K562 (cell line): ENCODE measurements at regions not wholly inside any gene's neighbourhood (a gene's known extent, or its start where the extent isn't known, plus 50 kb on each side); places are given as distances from the start of the nearest gene placed in this dataset.

Experiments
- ARHGAP35 ChIP-seq: fragments of 450-650 bp; IDR thresholded peaks from 2 replicates; pipeline ENCODE4 v1.6.1; 2018; ENCODE audit not compliant: partially characterized antibody
- CBFB ChIP-seq: sonication (generic); formaldehyde crosslinking; IDR thresholded peaks from 2 replicates; pipeline ENCODE4 v1.4.0; 2020; ENCODE audit warnings: mild to moderate bottlenecking, missing genetic modification reagents
- CEBPB ChIP-seq: fragments of 450-650 bp; IDR thresholded peaks from 2 replicates; pipeline ENCODE4 v1.6.1; 2016; ENCODE audit warnings: missing genetic modification characterization, missing compliant biosample characterization
- CREB1 ChIP-seq, 2 experiments: sonication (generic) in 1 of 2; formaldehyde crosslinking in 1 of 2; IDR thresholded peaks; 2 replicates each; pipeline versions ENCODE4 v1.6.1 to v1.8.0; 2012 to 2022; ENCODE audit warnings: inconsistent platforms in 1 of 2, mild to moderate bottlenecking in 1 of 2, missing genetic modification reagents in 1 of 2, moderate library complexity in 1 of 2
- DPF2 ChIP-seq: fragments of 450-650 bp; IDR thresholded peaks from 2 replicates; pipeline ENCODE4 v1.6.1; 2016
- HNRNPLL ChIP-seq: fragments of 200-400 bp; formaldehyde crosslinking; IDR thresholded peaks from 2 replicates; pipeline ENCODE4 v1.6.1; 2017; ENCODE audit warnings: low read length, low read depth, mild to moderate bottlenecking; ENCODE audit not compliant: poor library complexity, severe bottlenecking
- LEF1 ChIP-seq: fragments of 450-650 bp; IDR thresholded peaks from 2 replicates; pipeline ENCODE4 v1.6.1; 2016; ENCODE audit warnings: mild to moderate bottlenecking
- MYNN ChIP-seq, 2 experiments: sonication (generic); formaldehyde crosslinking in 1 of 2; IDR thresholded peaks; 2 replicates each; pipeline versions ENCODE4 v1.5.0 to v1.6.1; 2016 to 2020; ENCODE audit warnings: antibody characterized with exemption in 1 of 2, missing genetic modification reagents in 1 of 2
- ZNF134 ChIP-seq: fragments of 250-450 bp; sonication (Bioruptor Pico); conservative IDR thresholded peaks from 2 replicates; pipeline ENCODE4 v1.4.0; 2020
- ZNF24 ChIP-seq: fragments of 450-650 bp; IDR thresholded peaks from 2 replicates; pipeline ENCODE4 v1.6.1; 2016
- TF ChIP-seq, protein P1 (sequence below): sonication (generic); formaldehyde crosslinking; IDR thresholded peaks from 2 replicates; pipeline ENCODE4 v1.8.1; 2023; ENCODE audit warnings: mild to moderate bottlenecking, missing genetic modification reagents
- TF ChIP-seq, protein P2 (sequence below): sonication (generic); formaldehyde crosslinking; IDR thresholded peaks from 2 replicates; pipeline ENCODE4 v1.4.0; 2020; ENCODE audit warnings: mild to moderate bottlenecking, missing genetic modification reagents
- TF ChIP-seq, protein P3 (sequence below): fragments of 200-800 bp; sonication (Bioruptor generic); IDR thresholded peaks from 2 replicates; pipeline ENCODE4 v1.6.1; 2017; ENCODE audit warnings: missing genetic modification characterization, missing compliant biosample characterization
- TF ChIP-seq, protein P4 (sequence below): fragments of 250-450 bp; sonication (Bioruptor Pico); IDR thresholded peaks from 2 replicates; pipeline ENCODE4 v1.4.0; 2020

DNA sequence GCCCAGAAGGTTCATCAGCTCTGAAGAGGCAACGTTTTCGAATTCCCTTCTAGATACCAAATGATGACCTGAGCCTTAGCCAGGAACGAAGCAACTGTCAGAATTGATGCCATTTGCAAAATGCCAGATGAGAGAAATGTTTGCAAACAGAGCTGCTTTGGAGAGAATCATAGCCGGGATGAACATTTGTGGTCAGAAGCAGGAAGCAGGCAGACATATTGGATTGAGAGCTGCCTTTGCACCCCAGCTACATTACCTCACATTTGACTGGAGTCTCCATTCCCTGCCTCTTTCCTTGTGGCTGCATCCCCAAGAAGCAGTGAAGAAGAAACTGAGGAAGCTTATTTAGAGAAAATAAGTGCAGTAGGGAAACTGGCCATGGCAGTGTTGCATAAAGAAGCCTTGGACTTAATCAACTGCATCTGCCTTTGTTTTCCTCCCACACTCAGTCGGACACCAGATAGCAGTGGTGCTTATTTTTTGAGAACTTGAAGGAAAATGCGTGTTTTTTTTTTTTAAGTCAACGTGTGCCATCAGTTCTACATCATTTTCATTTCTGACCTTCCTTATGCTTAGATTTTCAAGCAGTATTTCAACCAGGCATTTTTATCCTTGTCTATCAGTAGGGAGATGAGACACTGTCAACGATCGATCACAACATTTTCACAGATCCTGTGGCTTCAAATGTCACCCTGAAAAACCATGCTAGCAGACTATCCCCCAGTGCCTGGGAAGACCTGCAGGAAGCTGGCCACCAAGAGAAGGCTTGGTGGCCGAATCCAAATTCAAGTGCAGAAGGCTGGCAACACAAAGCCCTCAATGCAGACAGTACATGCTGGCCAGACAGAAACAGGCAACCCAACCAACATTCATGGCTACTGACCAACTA lies 541.2 kb upstream of the JARID2 start (continued):
- TF ChIP-seq, protein P1, sequence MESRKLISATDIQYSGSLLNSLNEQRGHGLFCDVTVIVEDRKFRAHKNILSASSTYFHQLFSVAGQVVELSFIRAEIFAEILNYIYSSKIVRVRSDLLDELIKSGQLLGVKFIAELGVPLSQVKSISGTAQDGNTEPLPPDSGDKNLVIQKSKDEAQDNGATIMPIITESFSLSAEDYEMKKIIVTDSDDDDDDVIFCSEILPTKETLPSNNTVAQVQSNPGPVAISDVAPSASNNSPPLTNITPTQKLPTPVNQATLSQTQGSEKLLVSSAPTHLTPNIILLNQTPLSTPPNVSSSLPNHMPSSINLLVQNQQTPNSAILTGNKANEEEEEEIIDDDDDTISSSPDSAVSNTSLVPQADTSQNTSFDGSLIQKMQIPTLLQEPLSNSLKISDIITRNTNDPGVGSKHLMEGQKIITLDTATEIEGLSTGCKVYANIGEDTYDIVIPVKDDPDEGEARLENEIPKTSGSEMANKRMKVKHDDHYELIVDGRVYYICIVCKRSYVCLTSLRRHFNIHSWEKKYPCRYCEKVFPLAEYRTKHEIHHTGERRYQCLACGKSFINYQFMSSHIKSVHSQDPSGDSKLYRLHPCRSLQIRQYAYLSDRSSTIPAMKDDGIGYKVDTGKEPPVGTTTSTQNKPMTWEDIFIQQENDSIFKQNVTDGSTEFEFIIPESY (CRISPR knock-in tag) = no peak
- TF ChIP-seq, protein P2, sequence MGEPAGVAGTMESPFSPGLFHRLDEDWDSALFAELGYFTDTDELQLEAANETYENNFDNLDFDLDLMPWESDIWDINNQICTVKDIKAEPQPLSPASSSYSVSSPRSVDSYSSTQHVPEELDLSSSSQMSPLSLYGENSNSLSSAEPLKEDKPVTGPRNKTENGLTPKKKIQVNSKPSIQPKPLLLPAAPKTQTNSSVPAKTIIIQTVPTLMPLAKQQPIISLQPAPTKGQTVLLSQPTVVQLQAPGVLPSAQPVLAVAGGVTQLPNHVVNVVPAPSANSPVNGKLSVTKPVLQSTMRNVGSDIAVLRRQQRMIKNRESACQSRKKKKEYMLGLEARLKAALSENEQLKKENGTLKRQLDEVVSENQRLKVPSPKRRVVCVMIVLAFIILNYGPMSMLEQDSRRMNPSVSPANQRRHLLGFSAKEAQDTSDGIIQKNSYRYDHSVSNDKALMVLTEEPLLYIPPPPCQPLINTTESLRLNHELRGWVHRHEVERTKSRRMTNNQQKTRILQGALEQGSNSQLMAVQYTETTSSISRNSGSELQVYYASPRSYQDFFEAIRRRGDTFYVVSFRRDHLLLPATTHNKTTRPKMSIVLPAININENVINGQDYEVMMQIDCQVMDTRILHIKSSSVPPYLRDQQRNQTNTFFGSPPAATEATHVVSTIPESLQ (CRISPR knock-in tag) = no peak
- TF ChIP-seq CREB1 (IDR thresholded peaks at IDR 0.05) = no peak
- no peak for TF ChIP-seq CREB1 (CRISPR knock-in tag; IDR thresholded peaks at IDR 0.05)
- TF ChIP-seq, protein P3, sequence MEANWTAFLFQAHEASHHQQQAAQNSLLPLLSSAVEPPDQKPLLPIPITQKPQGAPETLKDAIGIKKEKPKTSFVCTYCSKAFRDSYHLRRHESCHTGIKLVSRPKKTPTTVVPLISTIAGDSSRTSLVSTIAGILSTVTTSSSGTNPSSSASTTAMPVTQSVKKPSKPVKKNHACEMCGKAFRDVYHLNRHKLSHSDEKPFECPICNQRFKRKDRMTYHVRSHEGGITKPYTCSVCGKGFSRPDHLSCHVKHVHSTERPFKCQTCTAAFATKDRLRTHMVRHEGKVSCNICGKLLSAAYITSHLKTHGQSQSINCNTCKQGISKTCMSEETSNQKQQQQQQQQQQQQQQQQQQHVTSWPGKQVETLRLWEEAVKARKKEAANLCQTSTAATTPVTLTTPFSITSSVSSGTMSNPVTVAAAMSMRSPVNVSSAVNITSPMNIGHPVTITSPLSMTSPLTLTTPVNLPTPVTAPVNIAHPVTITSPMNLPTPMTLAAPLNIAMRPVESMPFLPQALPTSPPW (CRISPR knock-in tag) = no peak
- TF ChIP-seq ARHGAP35 = no peak
- TF ChIP-seq CEBPB (tag) = no peak; the same call in 1 of the 2 replicates
- TF ChIP-seq MYNN (IDR thresholded peaks at IDR 0.05) = no peak
- TF ChIP-seq MYNN (CRISPR knock-in tag; IDR thresholded peaks at IDR 0.05) = no peak
- TF ChIP-seq LEF1 = peak; percentile 43; the same call in 1 of the 2 replicates
- TF ChIP-seq ZNF24 = no peak
- TF ChIP-seq, protein P4, sequence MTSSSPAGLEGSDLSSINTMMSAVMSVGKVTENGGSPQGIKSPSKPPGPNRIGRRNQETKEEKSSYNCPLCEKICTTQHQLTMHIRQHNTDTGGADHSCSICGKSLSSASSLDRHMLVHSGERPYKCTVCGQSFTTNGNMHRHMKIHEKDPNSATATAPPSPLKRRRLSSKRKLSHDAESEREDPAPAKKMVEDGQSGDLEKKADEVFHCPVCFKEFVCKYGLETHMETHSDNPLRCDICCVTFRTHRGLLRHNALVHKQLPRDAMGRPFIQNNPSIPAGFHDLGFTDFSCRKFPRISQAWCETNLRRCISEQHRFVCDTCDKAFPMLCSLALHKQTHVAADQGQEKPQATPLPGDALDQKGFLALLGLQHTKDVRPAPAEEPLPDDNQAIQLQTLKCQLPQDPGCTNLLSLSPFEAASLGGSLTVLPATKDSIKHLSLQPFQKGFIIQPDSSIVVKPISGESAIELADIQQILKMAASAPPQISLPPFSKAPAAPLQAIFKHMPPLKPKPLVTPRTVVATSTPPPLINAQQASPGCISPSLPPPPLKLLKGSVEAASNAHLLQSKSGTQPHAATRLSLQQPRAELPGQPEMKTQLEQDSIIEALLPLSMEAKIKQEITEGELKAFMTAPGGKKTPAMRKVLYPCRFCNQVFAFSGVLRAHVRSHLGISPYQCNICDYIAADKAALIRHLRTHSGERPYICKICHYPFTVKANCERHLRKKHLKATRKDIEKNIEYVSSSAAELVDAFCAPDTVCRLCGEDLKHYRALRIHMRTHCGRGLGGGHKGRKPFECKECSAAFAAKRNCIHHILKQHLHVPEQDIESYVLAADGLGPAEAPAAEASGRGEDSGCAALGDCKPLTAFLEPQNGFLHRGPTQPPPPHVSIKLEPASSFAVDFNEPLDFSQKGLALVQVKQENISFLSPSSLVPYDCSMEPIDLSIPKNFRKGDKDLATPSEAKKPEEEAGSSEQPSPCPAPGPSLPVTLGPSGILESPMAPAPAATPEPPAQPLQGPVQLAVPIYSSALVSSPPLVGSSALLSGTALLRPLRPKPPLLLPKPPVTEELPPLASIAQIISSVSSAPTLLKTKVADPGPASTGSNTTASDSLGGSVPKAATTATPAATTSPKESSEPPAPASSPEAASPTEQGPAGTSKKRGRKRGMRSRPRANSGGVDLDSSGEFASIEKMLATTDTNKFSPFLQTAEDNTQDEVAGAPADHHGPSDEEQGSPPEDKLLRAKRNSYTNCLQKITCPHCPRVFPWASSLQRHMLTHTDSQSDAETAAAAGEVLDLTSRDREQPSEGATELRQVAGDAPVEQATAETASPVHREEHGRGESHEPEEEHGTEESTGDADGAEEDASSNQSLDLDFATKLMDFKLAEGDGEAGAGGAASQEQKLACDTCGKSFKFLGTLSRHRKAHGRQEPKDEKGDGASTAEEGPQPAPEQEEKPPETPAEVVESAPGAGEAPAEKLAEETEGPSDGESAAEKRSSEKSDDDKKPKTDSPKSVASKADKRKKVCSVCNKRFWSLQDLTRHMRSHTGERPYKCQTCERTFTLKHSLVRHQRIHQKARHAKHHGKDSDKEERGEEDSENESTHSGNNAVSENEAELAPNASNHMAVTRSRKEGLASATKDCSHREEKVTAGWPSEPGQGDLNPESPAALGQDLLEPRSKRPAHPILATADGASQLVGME = 0 out of 2 replicates have a peak, but pooled peaks have one; percentile 13
- no peak for TF ChIP-seq HNRNPLL
- no peak for TF ChIP-seq ZNF134 (CRISPR knock-in tag)
- peak; percentile 52; the same call in 1 of the 2 replicates for TF ChIP-seq DPF2
- peak; percentile 47; the same call in 1 of the 2 replicates for TF ChIP-seq CBFB
